Neural progenitor cell (in vitro differentiated cells): ENCODE measurements at regions not wholly inside any gene's neighbourhood (a gene's known extent, or its start where the extent isn't known, plus 50 kb on each side); places are given as distances from the start of the nearest gene placed in this dataset.

Experiments used
- EZH2 ChIP-seq: fragments of 200-600 bp; sonication (generic); IDR thresholded peaks from 2 replicates; pipeline ENCODE4 v1.6.1; 2017; ENCODE audit warnings: antibody characterized with exemption, mild to moderate bottlenecking, moderate library complexity
- TF ChIP-seq, protein P1 (sequence below): fragments of 200-600 bp; sonication (generic); IDR thresholded peaks from 2 replicates; pipeline ENCODE4 v1.5.1; 2017; ENCODE audit warnings: antibody characterized with exemption, mild to moderate bottlenecking

DNA sequence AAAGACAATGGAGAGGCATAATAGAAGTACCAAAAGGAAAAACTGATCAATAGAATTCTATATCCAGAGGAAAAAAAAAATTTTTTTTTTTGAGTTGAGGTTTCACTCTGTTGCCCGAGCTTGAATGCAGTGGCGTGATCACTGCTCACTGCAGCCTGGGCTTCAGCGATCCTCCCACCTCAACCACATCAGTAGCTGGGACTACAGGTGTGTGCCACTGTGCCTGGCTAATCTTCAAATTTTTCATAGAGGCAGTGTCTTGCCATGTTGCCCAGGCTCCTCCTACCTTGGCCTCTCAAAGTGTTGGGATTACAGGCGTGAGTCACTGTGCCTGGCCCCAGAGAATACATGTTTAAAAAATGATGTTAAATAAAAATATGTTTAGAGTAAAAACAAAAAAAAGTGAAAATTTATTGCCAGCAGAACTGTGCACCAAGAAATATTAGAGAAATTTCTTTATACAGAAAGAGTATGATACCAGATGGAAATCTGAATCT, 154.3 kb upstream of the ZBTB20 start:
- TF ChIP-seq, protein P1, sequence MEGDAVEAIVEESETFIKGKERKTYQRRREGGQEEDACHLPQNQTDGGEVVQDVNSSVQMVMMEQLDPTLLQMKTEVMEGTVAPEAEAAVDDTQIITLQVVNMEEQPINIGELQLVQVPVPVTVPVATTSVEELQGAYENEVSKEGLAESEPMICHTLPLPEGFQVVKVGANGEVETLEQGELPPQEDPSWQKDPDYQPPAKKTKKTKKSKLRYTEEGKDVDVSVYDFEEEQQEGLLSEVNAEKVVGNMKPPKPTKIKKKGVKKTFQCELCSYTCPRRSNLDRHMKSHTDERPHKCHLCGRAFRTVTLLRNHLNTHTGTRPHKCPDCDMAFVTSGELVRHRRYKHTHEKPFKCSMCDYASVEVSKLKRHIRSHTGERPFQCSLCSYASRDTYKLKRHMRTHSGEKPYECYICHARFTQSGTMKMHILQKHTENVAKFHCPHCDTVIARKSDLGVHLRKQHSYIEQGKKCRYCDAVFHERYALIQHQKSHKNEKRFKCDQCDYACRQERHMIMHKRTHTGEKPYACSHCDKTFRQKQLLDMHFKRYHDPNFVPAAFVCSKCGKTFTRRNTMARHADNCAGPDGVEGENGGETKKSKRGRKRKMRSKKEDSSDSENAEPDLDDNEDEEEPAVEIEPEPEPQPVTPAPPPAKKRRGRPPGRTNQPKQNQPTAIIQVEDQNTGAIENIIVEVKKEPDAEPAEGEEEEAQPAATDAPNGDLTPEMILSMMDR, result no peak
- TF ChIP-seq EZH2, result no peak
